Retinal pigment epithelial cell (primary cell): ENCODE measurements at regions not wholly inside any gene's neighbourhood (a gene's known extent, or its start where the extent isn't known, plus 50 kb on each side); places are given as distances from the start of the nearest gene placed in this dataset.

Experiments used
- DNase-seq: peaks from one replicate; pipeline ENCODE4 v3.0.0-alpha.2; 2010; ENCODE audit warnings: low read depth
- H3K4me3 ChIP-seq: 2 replicates; pipeline ENCODE4 v1.5.1; 2011; ENCODE audit warnings: mild to moderate bottlenecking, low read length, control low read depth, moderate library complexity
- CTCF ChIP-seq: conservative IDR thresholded peaks from 2 replicates; pipeline ENCODE4 v1.5.1; 2011; ENCODE audit warnings: low read depth, low read length, control low read depth, inconsistent platforms

DNA sequence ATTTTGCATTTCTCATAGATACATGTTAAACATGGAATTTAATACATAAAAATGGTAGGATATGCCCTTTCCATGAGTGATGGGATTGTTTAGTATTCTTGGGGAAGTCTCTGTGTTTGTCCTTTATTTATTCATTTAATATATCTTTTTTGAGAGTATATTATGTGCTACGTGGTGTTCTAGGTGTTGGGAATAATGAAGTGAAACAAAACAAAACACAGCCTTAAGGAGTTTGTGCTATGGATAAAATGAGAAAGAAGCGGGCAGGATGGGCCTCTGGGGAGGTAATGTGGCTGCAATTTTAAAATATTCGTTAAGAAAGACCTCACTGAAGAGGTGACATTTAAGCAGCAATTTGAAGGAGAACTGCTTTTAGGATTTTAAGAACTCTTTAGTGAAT is 851.5 kb downstream of the MAFB start:
- no peak for DNase-seq
- TF ChIP-seq CTCF, result no peak
- H3K4me3 ChIP-seq, result no peak overlapping the region

DNA sequence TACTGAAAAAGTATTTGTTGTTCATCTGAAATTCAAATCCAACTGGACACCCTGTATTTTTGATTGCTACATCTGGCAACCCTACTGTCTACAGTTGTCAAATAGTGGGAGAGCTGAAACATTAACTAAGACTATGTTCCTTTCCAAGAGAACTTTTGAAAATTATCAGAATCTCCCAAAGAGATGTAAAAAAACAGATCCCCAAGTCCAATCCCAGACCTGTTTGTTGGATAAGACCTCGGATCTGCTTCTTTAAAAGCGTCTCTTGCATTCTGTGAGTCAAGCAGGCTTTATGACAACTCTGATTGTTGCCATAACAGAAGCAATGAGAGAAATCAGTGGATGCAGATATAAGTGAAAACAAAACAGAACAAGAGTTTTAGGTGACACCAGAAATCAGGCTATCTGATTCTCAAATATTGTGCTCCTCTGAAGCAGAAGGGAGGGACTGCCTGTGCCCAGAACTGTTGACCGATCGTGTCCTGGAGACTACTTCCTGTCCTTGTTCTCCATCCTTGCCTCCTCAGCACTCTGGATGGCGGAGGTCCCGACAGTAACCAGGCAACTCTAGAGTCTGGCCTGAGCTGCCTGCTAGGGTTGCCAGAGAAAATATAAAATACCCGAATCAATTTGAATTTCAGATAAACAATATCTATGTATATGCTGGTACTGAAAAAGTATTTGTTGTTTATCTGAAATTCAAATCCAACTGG is 853.8 kb downstream of the MAFB start:
- no peak for DNase-seq
- no peak overlapping the region for H3K4me3 ChIP-seq
- no peak for TF ChIP-seq CTCF

- DNase-seq, result no peak
- no peak overlapping the region for H3K4me3 ChIP-seq
- TF ChIP-seq CTCF, result no peak
Measured at GRCh38 chr20:39830903-39831302, 858.1 kb downstream of the MAFB start.

GRCh38 chr20:39829661-39830060 is 859.4 kb downstream of the MAFB start:
- H3K4me3 ChIP-seq, result no peak overlapping the region
- TF ChIP-seq CTCF, result no peak
- DNase-seq, result no peak

DNA sequence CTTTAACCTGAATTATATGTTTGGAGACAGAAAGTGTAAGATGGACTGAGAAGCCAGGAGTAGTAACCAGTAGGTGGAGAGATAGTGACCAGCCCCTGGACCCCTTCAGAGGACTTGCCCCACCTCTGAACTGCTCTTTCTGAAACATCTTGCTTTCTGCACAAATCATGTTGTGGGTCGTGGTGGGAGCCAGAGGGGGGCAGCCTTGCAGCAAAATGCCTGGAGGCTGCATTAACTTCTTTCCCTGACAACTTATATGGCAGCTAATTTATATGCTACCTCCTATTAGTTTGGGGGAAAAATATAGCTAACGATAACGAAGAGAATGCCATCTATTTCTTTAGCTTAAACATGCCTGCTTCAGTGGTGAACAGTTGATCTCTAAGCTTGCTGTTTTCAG is 859.8 kb downstream of the MAFB start:
- H3K4me3 ChIP-seq, result no peak overlapping the region
- DNase-seq, result no peak
- TF ChIP-seq CTCF, result peak; percentile 58

- no peak for DNase-seq
- TF ChIP-seq CTCF, result no peak
- H3K4me3 ChIP-seq, result no peak overlapping the region
Measured at GRCh38 chr20:39825950-39826349, 863.1 kb downstream of the MAFB start.

DNA sequence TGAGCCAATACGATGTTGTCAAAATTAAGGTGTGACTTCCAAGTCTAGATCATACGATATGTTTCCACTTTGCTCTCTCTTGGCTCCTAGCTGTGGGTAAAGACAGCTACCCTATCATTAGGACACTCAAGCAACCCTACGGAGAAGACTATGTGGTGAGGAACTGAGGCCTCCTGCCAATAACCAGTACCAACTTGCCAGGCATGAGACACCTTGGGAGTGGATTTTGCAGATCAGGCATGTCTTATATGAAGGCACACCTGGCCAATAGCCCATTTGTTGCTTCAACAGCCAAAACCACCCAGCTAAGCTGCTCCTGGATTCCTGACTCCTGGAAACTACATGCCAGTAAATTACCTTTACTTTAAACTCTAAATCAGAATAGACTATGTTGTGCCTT is 863.4 kb downstream of the DHX35 start:
- no peak for DNase-seq
- no peak for TF ChIP-seq CTCF

More for the DNA sequence above, 863.4 kb downstream of the DHX35 start:
- H3K4me3 ChIP-seq, result no peak overlapping the region
